ENCODE measurements at regions not wholly inside any gene's neighbourhood (a gene's known extent, or its start where the extent isn't known, plus 50 kb on each side); places are given as distances from the start of the nearest gene placed in this dataset.

- intact Hi-C loops (cut with DNase I): no loop called here
- no peak overlapping the region for H3K27ac ChIP-seq
- H3K36me3 ChIP-seq: no peaks in the 10 kb centered on the region
- DNase-seq: no peak
- no peaks in the 10 kb centered on the region for H3K9me3 ChIP-seq
- TF ChIP-seq CTCF (IDR thresholded peaks at IDR 0.05) (no peak), EP300 (IDR thresholded peaks at IDR 0.05) (no peak), POLR2A (IDR thresholded peaks at IDR 0.05) (no peak)
- WGBS, 3 donors: 0 to 2% (median 0%) methylated on average over 1 of the region's 1 CpG
- H3K27me3 ChIP-seq: no peaks in the 10 kb centered on the region
- no peaks in the 10 kb centered on the region for H3K4me1 ChIP-seq (ENCODE audit: insufficient read depth)
- no peak overlapping the region for H3K4me3 ChIP-seq
These were observed 1510.1 kb downstream of the MRPL39 start for GRCh38 chr21:24097181-24097580.

GRCh38 chr21:24096651-24097050 is 1510.6 kb downstream of the MRPL39 start:
- TF ChIP-seq POLR2A (IDR thresholded peaks at IDR 0.05): no peak
- no peak for TF ChIP-seq EP300 (IDR thresholded peaks at IDR 0.05)
- no peak for TF ChIP-seq CTCF (IDR thresholded peaks at IDR 0.05)
- intact Hi-C loops (cut with DNase I): no loop called here
- DNase-seq: no peak
- H3K36me3 ChIP-seq: no peaks in the 10 kb centered on the region
- H3K4me3 ChIP-seq: no peak overlapping the region
- 33 to 58% (median 36%) methylated on average over 1 of the region's 1 CpG for WGBS, 3 donors
- H3K4me1 ChIP-seq (ENCODE audit: insufficient read depth): no peaks in the 10 kb centered on the region
- no peaks in the 10 kb centered on the region for H3K27me3 ChIP-seq
- H3K27ac ChIP-seq: no peak overlapping the region
- no peaks in the 10 kb centered on the region for H3K9me3 ChIP-seq

GRCh38 chr21:24093032-24093431 is 1514.2 kb downstream of the MRPL39 start:
- Histone ChIP-seq H3K36me3 (no peaks in the 10 kb centered on the region), H3K4me1 (ENCODE audit: insufficient read depth) (no peaks in the 10 kb centered on the region), H3K27ac (no peak overlapping the region), H3K9me3 (no peaks in the 10 kb centered on the region), H3K27me3 (no peaks in the 10 kb centered on the region), H3K4me3 (no peak overlapping the region)
- DNase-seq: no peak
- TF ChIP-seq EP300 (IDR thresholded peaks at IDR 0.05) (no peak), CTCF (IDR thresholded peaks at IDR 0.05) (no peak), POLR2A (IDR thresholded peaks at IDR 0.05) (no peak)
- intact Hi-C loops (cut with DNase I): no loop called here

- no peak for DNase-seq
- no peaks in the 10 kb centered on the region for H3K27me3 ChIP-seq
- no peak for TF ChIP-seq POLR2A (IDR thresholded peaks at IDR 0.05)
- TF ChIP-seq CTCF (IDR thresholded peaks at IDR 0.05): no peak
- no peak for TF ChIP-seq EP300 (IDR thresholded peaks at IDR 0.05)
- no peak overlapping the region for H3K27ac ChIP-seq
- H3K4me3 ChIP-seq: no peak overlapping the region
- intact Hi-C loops (cut with DNase I): no loop called here
- no peaks in the 10 kb centered on the region for H3K36me3 ChIP-seq
- no peaks in the 10 kb centered on the region for H3K9me3 ChIP-seq
- H3K4me1 ChIP-seq (ENCODE audit: insufficient read depth): no peaks in the 10 kb centered on the region
These were observed 1531.1 kb downstream of the MRPL39 start for GRCh38 chr21:24076179-24076578.

- TF ChIP-seq POLR2A (IDR thresholded peaks at IDR 0.05) (no peak), CTCF (IDR thresholded peaks at IDR 0.05) (no peak), EP300 (IDR thresholded peaks at IDR 0.05) (no peak)
- 69 to 74% (median 72%) methylated on average over 3 of the region's 3 CpGs for WGBS, 3 donors
- H3K27ac ChIP-seq: no peak overlapping the region
- H3K9me3 ChIP-seq: no peaks in the 10 kb centered on the region
- no peaks in the 10 kb centered on the region for H3K27me3 ChIP-seq
- H3K4me3 ChIP-seq: no peak overlapping the region
- no peaks in the 10 kb centered on the region for H3K36me3 ChIP-seq
- no peak for DNase-seq
- no peaks in the 10 kb centered on the region for H3K4me1 ChIP-seq (ENCODE audit: insufficient read depth)
- intact Hi-C loops (cut with DNase I): no loop called here
These were observed 1551.6 kb downstream of the MRPL39 start for GRCh38 chr21:24055696-24056095.
